Gastrocnemius medialis (tissue), 4 donors: ENCODE measurements at regions not wholly inside any gene's neighbourhood (a gene's known extent, or its start where the extent isn't known, plus 50 kb on each side); places are given as distances from the start of the nearest gene placed in this dataset.

Experiments used
- CTCF ChIP-seq, 5 experiments: fragments of 450-650 bp in 3 of 5; fragments of 200-600 bp in 2 of 5; sonication (generic) in 2 of 5; IDR thresholded peaks in 4 of 5; conservative IDR thresholded peaks in 1 of 5; 1 replicate in 4 of 5; 2 replicates in 1 of 5; pipeline ENCODE4 v1.5.1; 2016 to 2019; ENCODE audit warnings: antibody characterized with exemption in 5 of 5, mild to moderate bottlenecking in 3 of 5, moderate library complexity in 3 of 5
- POLR2A ChIP-seq, 2 donors: fragments of 450-650 bp; IDR thresholded peaks; one replicate each; pipeline ENCODE4 v1.6.1; 2017; ENCODE audit warnings: antibody characterized with exemption in 2 of 2, mild to moderate bottlenecking in 2 of 2, moderate library complexity in 2 of 2

- TF ChIP-seq CTCF (IDR thresholded peaks at IDR 0.05 in 4 of 5, conservative IDR thresholded peaks at IDR 0.05 in 1 of 5) (no peak), POLR2A (IDR thresholded peaks at IDR 0.05) (no peak)
Observed at GRCh38 chr12:92068459-92068858, 77.2 kb downstream of the BTG1 start.
